ENCODE measurements at regions not wholly inside any gene's neighbourhood (a gene's known extent, or its start where the extent isn't known, plus 50 kb on each side); places are given as distances from the start of the nearest gene placed in this dataset.

GRCh38 chr22:22076932-22077703 lies 94.5 kb upstream of the TOP3B start:
- TF ChIP-seq CTCF (IDR thresholded peaks at IDR 0.05) (no peak), POLR2A (IDR thresholded peaks at IDR 0.05) (no peak)

Measured in Peyer's patch (tissue), 4 donors.